Activated CD8-positive, alpha-beta memory T cell treated with anti-CD3 and anti-CD28 coated beads, Interleukin-2, amount 50 U/mL, for 1 hour (primary cell): ENCODE measurements at regions not wholly inside any gene's neighbourhood (a gene's known extent, or its start where the extent isn't known, plus 50 kb on each side); places are given as distances from the start of the nearest gene placed in this dataset.

Experiments
- DNase-seq: peaks from one replicate; pipeline ENCODE4 v3.0.0-alpha.2; 2020; ENCODE audit errors: extremely low read depth

DNA sequence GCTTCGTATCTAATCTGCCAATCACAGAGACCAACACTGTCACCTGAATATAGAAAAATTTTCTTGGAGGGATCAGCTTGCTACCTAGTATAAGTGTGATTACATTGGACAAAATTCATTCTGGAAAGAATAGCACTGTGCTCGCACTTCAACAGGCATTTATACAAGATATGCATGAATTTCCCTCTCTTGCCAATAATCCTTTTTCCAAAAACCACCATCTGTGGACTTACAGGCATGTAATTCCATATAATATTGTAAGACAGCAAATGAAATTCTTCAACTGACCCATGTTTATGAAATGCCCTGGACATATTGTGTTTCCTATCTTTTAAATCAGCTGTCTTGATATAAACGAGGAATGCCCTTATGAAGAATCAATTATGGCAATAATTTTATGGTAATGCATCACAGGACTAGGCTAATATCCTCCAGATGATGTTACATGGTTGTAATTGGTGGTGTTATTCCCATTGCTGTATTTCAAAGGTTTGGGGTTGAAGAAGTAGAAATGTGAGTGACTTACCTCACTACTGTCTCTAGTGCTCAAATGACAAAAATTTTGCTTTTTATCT lies 861.4 kb upstream of the NECTIN3 start:
- DNase-seq: no peak

DNA sequence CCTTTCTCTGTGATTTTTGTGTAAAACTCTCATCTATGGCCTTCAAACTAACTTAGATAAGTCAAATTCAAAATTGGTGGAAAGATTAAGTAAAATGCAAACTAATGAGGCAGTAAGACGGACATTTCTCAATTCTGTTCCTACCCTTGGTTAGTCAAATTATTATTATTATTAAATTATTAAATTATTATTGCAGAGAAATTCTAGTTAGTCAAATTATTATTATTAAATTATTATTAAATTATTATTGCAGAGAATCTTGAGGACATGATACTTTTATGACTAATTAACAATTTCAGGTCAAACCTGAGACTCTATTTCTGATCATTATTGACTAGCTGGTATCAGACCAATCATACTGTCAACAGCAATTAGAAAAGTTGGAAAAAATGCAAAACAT lies 845.0 kb upstream of the NECTIN3 start:
- no peak for DNase-seq

DNA sequence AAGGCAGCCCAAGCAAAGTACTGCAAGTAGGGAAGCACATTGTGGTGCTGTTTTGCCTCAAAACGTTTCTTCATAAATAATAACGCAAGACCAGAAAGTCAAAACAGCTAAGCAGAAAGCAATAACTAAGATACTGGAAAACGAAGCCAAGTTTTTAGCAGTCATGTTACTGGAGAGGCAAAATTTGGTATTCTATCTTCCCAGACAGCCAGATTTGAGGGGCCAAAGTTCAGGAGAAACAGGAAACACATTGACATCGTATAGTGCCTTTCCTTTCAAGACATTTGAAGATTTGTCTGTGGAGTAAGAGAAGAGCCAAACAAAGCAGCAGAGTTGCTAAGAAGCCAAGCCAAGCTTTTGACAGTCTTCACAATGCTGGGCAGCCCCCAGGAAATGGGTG lies 843.6 kb upstream of the NECTIN3 start:
- no peak for DNase-seq

DNA sequence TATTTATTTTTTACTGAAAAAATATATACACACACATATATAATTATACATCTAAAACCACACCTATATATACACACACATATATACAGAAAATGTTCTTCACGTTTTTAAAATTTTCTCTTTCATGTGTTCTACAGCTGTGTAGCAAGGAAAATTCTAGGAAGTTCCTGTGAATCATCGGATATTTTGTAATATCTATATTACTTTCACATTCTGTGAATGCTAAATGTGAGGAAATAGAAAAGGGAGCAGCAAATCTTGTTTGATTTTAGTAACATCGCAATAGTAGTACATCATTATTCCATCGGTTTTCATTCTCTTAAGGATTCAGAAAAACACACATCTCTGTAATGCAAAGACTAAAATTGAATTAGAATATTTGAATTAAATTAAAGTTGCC lies 836.8 kb upstream of the NECTIN3 start:
- no peak for DNase-seq

DNA sequence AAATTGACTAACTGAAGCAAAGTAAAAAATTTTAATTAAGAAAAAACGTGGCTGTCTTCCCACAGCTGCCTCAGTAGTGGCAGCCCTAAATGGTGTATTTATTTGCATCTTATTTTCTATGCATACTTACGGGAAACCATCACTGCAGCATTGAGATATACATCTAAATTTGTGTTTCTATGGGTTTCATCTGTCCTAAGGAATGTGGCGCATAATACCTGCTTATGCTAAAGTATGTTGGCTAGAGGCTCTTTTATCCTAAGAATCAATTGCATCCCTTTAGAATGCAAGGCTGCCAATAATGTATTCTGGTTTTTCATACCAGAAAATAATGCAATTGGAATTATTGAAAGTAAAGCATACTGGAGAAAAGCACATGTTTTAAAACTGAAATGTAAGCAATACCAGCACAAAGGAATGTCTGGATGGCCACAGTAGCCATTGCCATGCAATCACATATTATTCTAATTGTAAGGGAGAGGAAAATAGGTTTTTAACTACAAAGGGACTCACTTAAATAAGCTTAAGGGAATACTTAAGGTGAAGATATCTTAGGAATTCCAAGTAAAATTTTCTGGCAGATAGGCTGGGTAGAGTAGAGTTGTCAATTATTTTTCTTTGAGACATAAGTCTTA lies 834.5 kb upstream of the NECTIN3 start:
- no peak for DNase-seq

DNA sequence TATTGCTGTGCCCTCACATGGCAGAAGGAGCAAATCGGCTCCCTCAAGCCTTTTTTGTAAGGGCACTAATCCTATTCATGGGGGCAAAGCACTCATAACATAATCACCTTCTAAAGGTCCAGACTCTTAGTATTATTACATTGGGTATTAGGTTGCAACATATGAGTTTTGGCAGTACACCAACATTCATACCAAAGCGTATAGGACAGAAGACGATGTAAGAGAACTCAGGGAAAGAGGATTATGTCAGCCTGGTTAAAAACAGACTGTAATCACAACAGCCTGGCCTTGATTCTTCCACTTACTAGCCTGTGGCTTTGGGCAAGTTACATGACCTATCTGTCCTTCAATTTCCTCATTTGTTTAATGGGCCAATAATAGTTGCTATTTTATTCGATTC lies 828.5 kb upstream of the NECTIN3 start:
- no peak for DNase-seq

DNA sequence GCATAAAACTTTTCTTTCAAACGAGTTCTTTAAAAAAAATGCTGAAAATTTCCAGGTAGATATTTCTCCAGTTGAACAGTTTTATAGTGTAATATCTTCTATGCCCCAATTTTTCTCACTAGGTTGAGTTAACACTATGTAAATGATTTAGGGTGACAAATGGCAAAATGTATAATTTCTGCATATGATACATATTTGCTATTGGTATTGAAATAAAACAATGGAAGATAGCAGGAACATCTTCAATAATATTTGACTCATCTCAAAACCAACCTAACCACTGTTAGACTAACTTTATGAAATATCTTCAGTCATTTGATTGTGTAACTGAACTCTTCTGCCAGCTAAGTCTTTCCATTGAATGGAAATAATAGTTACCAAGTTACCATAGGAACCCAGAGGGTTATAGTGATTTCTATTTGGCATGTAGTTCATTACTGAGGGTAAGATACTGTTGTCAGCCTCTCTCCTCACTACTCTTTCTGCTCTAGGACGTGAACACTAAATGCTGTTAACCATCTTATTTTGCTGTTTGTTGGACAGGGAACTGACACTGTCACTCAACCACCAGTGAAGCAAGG lies 824.7 kb upstream of the NECTIN3 start:
- DNase-seq: no peak

DNA sequence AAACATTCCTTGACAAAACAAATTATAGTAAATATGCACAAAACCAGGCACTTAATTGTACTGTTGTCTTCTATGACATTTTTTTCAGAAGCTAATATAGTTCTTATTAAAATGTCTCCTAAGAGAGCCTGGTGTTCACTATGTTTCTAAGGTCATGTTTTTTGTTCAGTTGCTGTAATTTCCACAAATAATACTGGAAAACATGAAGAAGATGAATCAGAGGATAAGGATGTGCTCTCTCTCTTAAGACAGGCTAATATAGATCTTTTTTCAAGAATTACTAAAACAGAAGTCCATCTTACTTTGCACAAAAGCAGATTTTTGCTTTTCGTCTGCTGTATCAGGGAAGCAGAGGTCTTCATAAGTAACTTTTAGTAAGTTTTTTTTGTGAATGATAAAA lies 823.0 kb upstream of the NECTIN3 start:
- DNase-seq: no peak

DNA sequence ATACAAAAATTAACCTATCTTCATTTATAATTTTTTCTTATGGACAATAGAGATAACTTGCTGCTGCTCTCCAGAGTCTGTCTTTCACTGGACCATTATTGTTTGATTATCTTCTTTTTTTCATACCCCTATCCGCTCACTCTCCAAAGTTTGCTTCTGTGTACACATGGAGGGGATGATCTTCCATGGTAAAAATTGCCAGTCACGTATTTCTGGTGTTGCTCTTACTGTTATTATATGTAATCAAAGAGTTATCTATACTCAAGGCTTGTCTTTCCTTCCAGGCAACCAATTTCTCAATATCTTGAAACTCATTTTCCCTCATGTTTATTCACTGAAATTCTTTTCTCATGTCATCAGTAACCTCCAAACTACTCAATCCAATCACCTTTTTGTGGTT lies 817.8 kb upstream of the NECTIN3 start:
- no peak for DNase-seq

DNA sequence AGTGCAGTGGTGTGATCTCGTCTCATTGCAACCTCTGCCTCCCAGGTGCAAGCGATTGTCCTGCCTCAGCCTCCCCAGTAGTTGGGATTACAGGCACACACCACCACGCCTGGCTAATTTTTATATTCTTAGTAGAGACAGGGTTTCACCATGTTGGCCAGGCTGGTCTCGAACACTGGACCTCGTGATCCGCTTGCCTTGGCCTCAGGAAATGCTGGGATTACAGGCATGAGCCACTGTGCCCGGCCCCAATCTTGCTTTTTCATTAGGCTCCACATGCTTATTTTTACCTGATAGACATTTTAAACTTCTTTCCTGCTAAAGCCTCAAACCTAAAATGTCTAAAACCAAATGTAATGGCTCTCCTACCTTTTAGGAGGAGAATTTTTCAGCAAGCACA lies 817.0 kb upstream of the NECTIN3 start:
- no peak for DNase-seq

DNA sequence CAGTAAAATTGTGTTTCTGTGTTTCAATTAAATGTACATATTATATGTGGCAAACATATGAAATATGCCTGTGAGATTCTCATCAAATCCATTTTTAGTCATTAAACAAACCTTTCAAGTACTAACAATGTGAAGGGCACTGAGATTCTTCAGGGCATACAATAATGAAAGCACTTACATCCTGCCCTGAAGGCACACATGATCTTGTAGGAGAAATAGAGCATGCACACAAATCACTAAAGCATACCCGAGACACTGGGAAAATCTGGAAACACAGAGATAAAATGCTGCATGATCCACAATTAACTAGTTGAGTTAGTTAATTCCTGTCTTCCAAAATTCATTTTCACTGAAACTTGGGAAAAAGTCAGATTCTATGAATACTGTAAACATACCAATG lies 810.5 kb upstream of the NECTIN3 start:
- DNase-seq: no peak

DNA sequence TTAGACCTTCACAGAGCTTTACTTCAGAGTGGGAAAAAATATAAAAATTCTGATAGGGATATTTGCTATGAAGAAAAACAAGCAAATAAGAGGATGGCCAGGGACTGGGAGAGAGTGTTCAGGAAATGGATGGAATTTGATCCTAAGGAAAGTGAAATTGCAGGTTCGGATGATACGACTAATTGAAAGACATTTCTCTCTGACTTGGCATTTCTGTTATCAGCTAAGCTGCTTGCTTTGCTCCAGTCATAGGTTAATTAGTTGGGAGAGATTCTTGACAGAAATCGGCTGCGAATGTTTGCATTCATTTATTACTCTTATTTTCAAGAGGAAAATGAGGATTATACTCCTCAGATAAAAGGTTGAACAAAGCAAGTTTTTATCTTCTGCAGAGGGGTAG lies 808.7 kb upstream of the NECTIN3 start:
- no peak for DNase-seq

DNA sequence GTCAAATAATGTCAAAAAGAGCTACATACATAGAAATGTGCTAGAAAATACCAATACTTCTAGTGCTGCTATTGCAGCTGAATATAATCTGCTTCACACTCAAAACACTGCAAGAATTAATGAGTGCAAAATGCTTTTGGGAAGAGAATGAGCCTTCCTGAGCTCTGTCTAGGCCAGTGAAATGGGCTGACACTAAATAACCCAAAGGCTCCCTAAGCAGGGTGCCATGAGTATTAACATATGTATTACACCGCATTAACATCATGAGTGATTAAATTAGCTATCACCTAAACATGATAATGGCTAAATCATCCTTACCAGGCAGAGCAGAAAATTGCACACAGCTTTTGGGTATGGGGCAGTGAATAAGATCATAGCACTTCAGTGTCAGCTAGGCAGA lies 806.3 kb upstream of the NECTIN3 start:
- DNase-seq: no peak

DNA sequence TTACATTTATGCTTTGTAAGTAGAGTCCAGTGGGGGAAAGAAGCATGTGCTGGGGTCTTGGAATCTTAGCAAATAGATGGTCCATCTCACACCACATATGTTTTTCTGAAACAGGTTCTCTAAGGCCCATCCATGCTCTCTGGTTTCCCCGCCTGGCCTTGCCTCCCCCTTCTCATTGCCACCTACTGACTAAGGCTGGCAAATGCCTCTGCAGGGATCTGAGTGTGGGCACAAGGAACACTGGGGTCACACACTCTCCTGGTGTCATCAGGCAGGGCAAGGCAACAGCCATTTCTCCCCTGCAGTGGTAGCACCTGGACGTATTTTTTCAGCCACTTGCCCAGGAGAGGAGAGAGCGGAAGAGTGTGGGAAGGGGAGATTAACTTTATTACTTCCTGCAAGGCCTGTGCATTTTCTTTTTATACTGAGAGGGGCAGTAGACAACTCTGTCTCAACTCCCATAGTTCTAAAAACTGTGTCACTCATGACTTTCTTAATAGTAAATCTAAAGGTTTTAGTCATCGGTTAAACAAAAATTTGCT lies 804.2 kb upstream of the NECTIN3 start:
- DNase-seq: no peak

DNA sequence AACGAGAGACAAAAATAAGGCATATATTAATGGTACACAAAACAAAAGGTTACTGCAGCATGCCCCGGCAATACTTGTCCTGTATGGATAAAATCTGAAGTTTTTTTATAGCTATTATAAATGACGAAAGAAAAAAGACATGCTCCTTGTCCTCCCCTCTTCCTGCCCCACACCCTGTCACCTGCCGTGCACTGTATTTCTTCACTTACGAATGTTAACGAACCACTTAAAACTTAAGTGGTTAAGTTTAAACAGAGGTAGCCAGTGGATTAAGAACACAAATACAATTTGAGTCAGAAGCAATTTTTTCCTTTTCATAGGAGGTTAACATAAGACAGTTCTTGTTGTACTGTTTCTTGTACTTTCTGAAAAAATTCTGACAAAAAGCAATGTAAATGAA lies 799.1 kb upstream of the NECTIN3 start:
- DNase-seq: no peak

DNA sequence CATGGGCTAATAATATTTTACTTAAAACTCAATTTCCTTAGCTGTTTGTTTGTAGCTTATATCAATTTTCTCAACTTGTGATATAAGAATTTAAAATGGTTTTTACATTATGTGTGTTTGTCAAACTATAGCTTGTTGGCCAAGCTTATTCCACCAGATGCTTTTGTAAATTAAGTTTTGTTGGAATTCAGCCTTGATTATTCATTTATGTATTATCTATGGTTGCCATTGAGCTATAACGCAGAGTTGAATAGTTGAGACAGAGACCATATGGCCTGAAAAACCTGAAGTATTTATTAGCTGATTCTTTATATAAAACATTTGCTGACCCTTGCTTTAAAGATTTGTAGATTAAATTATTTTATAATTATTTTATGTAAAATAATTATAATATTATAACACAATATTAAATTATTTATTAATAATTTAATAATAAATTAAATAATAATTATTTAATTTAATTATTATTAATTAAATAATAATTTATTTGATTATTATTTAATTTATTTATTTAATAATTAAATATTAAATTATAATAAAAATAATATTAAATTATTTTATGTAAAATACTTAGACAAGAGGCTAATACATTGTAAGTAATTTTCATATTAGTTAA lies 779.6 kb upstream of the NECTIN3 start:
- no peak for DNase-seq

DNA sequence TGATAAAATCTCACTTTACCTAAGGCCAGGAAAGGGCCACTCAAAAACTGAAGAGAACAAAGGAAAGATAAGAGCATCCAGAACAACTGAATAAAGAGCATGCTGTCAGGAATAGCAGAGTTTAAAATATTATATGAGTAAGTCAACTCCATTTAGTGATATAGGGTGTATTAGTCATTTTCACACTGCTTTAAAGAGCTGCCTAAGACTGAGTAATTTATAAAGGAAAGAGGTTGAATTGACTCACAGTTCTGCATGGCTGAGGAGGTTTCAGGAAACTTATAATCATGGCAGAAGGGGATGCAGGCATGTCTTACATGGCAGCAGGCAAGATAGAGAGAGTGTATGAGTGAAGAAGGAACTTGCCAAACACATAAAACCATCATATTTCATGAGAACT lies 778.0 kb upstream of the NECTIN3 start:
- no peak for DNase-seq

DNA sequence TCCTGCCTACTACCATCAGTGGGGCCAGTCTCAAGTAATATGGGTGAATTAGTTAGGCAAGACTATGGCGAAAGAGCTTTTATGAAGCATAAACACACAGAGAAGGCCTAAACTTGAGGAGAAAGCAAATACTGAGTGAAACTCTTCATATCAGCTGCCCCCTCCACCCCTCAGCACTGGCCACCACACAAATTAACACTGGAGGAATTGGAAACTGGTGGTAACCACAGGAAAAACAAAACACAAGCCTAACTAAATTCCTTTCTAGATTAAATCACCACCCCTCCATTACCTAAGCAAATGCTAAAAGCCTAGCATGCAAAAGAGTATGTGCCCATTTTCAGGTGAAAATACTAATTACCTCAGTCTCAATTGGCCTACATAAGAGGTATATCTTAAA lies 774.7 kb upstream of the NECTIN3 start:
- DNase-seq: no peak

DNA sequence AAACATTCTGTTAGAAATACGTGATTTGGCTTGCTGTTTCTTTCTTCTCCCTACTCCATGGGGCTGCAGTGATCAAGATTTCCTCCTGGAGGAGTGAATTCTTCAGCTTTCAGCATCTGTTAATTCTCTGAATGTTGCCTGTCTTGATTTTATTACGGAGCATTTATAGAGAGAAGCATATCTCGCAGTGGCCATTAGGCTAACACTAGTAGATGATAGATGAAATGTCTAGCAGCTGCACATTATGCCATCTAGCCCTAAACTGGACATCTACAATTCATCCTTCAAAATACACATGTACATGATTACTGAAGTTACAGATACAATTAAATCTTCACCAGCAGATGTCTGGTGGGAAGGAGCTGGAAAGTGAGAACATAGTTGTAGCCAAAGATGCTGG lies 769.8 kb upstream of the NECTIN3 start:
- DNase-seq: no peak

DNA sequence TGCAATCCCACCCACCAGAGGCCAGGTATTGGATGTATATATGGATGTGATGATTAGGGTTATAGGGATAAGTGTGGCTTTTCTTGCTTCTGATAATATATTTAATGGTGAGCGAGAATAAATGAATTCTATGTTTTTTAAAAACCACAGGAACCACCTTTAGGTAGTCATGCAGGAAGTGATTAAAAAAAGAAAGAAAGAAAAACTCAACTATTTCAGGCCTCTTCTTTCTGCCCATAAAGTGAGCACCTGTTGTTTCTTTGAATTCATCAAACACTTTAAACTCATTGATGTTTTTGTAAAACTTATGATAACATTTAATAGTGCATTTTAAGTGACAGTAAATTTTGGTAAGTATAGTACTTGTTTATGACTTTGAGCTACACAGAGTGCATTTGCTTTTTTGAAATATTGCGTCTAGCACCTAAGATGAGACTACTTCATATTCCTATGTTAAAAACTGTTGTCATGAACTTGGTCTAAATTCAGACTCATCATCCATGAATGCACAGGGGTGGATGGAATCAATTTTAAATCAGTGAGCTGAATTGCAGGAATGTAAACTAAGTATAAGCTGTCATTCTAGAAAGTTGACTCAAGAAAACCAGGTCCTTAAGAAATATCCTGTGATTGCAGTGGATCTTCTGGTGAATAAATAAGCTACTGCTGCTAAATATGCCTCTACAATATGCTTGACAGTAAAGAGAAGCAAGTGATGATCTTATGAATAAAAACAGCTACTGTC lies 764.4 kb upstream of the NECTIN3 start:
- no peak for DNase-seq

DNA sequence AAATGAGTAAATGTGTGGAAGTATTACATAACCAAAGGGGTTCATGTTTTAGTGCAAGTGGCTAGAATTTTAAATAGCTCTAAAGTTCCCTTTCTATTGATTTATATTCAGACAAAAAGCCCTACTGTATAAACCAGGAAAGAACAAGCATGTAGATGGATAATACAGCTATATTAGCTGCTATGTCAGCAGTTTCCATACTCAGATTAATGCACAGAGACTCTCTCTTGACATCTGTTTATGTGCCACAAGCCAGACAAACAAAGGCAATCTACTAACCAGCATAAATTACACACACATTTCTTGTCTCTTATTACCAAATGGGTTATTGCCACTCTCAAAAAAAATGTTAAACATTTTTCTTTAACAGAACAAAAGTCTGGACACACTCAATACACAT lies 760.1 kb upstream of the NECTIN3 start:
- no peak for DNase-seq

DNA sequence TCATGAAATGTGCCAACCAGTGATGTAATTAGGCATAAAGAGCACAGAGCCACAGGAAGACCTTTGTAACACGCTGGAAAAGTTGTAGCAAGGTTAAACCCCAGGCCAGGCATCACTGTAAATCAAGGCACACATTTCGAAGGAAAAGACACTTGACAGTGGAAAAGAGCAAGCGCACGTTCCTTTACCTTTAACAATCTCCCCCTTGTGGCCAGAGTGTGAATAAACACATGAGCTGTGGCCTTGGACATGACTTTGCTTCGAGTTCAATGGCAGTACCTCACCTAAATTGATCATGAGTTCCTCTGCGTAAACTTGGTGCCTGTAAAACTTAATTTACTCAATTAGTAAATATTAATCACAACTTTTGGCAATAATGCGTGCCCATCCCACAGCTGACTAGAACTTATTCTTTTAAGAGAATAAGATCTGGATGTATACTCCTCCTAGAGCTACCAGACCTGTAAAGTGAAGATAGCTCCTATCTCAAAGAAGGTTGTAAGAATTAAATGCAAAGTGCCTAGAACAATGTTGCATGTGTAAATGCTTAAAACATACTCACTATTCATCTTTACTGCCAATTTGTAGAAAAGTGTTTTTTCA lies 757.0 kb upstream of the NECTIN3 start:
- peak; percentile 11 for DNase-seq
